Neural progenitor cell (in vitro differentiated cells): ENCODE measurements at regions not wholly inside any gene's neighbourhood (a gene's known extent, or its start where the extent isn't known, plus 50 kb on each side); places are given as distances from the start of the nearest gene placed in this dataset.

Source experiments
- DNase-seq: peaks from one replicate; pipeline ENCODE4 v3.0.0-alpha.2; 2016; ENCODE audit warnings: low spot score
- H2AFZ ChIP-seq: fragments of 200-600 bp; sonication (generic); replicated peaks from 2 replicates; pipeline ENCODE4 v1.6.1; 2016; ENCODE audit warnings: antibody characterized with exemption
- H3F3A ChIP-seq: fragments of 200-600 bp; sonication (generic); 2 replicates; pipeline ENCODE4 v1.6.1; 2016; ENCODE audit warnings: antibody characterized with exemption, low read depth
- H3K27ac ChIP-seq: fragments of 200-600 bp; sonication (generic); 2 replicates; pipeline ENCODE4 v1.5.1; 2016; ENCODE audit warnings: mild to moderate bottlenecking
- H3K27me3 ChIP-seq: fragments of 200-600 bp; sonication (generic); 2 replicates; pipeline ENCODE4 v1.6.1; 2016; ENCODE audit warnings: mild to moderate bottlenecking, moderate library complexity
- H3K36me3 ChIP-seq: fragments of 200-600 bp; sonication (generic); 2 replicates; pipeline ENCODE4 v1.5.1; 2016
- H3K4me1 ChIP-seq: fragments of 200-600 bp; sonication (generic); 2 replicates; pipeline ENCODE4 v1.6.1; 2016; ENCODE audit warnings: mixed run types
- H3K4me2 ChIP-seq: fragments of 200-600 bp; sonication (generic); 2 replicates; pipeline ENCODE4 v1.6.1; 2016
- H3K4me3 ChIP-seq: fragments of 200-600 bp; sonication (generic); 2 replicates; pipeline ENCODE4 v1.5.1; 2016
- H3K79me2 ChIP-seq: fragments of 200-600 bp; sonication (generic); 2 replicates; pipeline ENCODE4 v1.6.1; 2016; ENCODE audit warnings: low read depth
- H3K9ac ChIP-seq: fragments of 200-600 bp; sonication (generic); 2 replicates; pipeline ENCODE4 v1.6.1; 2016
- H3K9me3 ChIP-seq: fragments of 200-600 bp; sonication (generic); 2 replicates; pipeline ENCODE4 v1.5.1; 2016; ENCODE audit warnings: low read depth
- H4K20me1 ChIP-seq: fragments of 200-600 bp; sonication (generic); 2 replicates; pipeline ENCODE4 v1.6.1; 2016; ENCODE audit warnings: low read depth
- H3K27ac Mint-ChIP-seq: 3 replicates; pipeline ENCODE4 v1.8.0; 2021; ENCODE audit warnings: mixed read lengths
- H3K27me3 Mint-ChIP-seq: 2 replicates; pipeline ENCODE4 v1.8.0; 2022; ENCODE audit warnings: low read depth, mild to moderate bottlenecking, inconsistent platforms, moderate library complexity, mixed read lengths; ENCODE audit not compliant: insufficient read depth
- H3K36me3 Mint-ChIP-seq: 3 replicates; pipeline ENCODE4 v1.8.0; 2021; ENCODE audit warnings: mixed read lengths
- H3K4me1 Mint-ChIP-seq: 3 replicates; pipeline ENCODE4 v1.8.0; 2021; ENCODE audit warnings: mixed read lengths
- H3K4me3 Mint-ChIP-seq: 3 replicates; pipeline ENCODE4 v1.8.0; 2021; ENCODE audit warnings: mild to moderate bottlenecking, moderate library complexity, mixed read lengths
- H3K9me3 Mint-ChIP-seq: 3 replicates; pipeline ENCODE4 v1.8.0; 2020; ENCODE audit warnings: mixed read lengths
- EZH2 ChIP-seq: fragments of 200-600 bp; sonication (generic); IDR thresholded peaks from 2 replicates; pipeline ENCODE4 v1.6.1; 2017; ENCODE audit warnings: antibody characterized with exemption, mild to moderate bottlenecking, moderate library complexity
- EZH2phosphoT487 ChIP-seq: fragments of 200-600 bp; sonication (generic); IDR thresholded peaks from 2 replicates; pipeline ENCODE4 v1.6.1; 2017; ENCODE audit warnings: antibody characterized with exemption
- TF ChIP-seq, protein P1 (sequence below): fragments of 200-600 bp; sonication (generic); IDR thresholded peaks from 2 replicates; pipeline ENCODE4 v1.5.1; 2017; ENCODE audit warnings: antibody characterized with exemption, mild to moderate bottlenecking

DNA sequence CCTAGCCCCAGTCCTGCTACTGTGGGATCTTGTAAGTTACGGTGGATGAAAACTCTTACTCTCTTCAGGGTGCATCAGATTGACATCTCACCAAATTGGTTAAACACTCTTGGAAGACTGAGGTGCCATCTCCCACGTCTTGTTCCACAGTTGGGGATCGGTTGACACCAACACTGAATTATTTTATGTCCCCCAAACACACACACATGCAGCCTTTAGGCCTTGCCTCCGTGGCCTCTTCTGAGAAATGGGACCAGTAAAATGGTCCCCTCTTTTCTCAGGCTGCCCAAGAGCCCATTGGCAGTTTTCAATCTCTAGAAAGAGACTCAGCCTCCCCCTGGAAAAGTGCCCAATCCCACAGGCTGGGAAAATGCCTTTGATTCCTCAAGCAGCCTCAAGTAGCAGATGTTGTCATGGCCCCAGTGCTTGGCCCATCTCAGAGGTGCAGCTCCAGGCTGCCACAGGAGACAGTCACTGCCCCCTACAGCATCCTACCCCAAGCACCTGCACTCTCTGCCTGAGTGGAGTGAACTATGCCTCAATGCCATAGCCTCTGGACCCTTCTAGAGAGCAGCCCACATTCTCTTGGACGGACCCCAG is 163.9 kb downstream of the ANKRD60 start:
- H3K4me2 ChIP-seq = no peak overlapping the region
- H4K20me1 ChIP-seq = no peaks in the 10 kb centered on the region
- no peak overlapping the region for H2AFZ ChIP-seq
- H3K4me3 ChIP-seq = no peak overlapping the region
- H3K36me3 ChIP-seq = no peaks in the 10 kb centered on the region
- Mint-ChIP-seq H3K9me3 (peaks cover 3% of the 10 kb centered on the region), H3K27ac (no peak overlapping the region), H3K4me3 (no peak overlapping the region), H3K27me3 (peaks cover 4% of the 10 kb centered on the region), H3K4me1 (no peaks in the 10 kb centered on the region), H3K36me3 (no peaks in the 10 kb centered on the region)
- H3K4me1 ChIP-seq = no peaks in the 10 kb centered on the region
- no peak for DNase-seq
- TF ChIP-seq EZH2 = no peak
- TF ChIP-seq, protein P1, sequence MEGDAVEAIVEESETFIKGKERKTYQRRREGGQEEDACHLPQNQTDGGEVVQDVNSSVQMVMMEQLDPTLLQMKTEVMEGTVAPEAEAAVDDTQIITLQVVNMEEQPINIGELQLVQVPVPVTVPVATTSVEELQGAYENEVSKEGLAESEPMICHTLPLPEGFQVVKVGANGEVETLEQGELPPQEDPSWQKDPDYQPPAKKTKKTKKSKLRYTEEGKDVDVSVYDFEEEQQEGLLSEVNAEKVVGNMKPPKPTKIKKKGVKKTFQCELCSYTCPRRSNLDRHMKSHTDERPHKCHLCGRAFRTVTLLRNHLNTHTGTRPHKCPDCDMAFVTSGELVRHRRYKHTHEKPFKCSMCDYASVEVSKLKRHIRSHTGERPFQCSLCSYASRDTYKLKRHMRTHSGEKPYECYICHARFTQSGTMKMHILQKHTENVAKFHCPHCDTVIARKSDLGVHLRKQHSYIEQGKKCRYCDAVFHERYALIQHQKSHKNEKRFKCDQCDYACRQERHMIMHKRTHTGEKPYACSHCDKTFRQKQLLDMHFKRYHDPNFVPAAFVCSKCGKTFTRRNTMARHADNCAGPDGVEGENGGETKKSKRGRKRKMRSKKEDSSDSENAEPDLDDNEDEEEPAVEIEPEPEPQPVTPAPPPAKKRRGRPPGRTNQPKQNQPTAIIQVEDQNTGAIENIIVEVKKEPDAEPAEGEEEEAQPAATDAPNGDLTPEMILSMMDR = no peak
- TF ChIP-seq EZH2phosphoT487 = no peak
- no peaks in the 10 kb centered on the region for H3K9me3 ChIP-seq
- no peaks in the 10 kb centered on the region for H3F3A ChIP-seq
- no peak overlapping the region for H3K27ac ChIP-seq
- no peak overlapping the region for H3K9ac ChIP-seq
- no peaks in the 10 kb centered on the region for H3K79me2 ChIP-seq
- H3K27me3 ChIP-seq = no peaks in the 10 kb centered on the region

DNA sequence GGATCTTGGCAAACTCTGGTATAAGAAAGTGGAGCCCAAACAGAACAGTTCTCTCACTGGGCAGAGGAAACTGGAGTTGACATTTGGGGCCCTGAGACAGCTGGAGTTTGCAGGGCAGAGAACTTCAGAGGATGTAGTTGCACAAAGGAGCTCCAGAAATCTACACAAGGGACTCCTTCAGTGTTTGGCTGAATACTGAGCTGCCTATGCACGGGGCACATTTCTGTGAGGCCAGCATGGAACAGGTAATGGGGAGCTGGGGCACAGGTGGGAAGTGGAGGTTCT is 169.3 kb downstream of the ANKRD60 start:
- no peak overlapping the region for H3K27ac Mint-ChIP-seq
- no peaks in the 10 kb centered on the region for H3K36me3 ChIP-seq
- H3K9me3 ChIP-seq = no peaks in the 10 kb centered on the region
- TF ChIP-seq EZH2phosphoT487 (no peak), EZH2 (no peak)
- TF ChIP-seq, protein P1 = no peak
- no peak overlapping the region for H3K4me3 Mint-ChIP-seq
- peaks cover 6% of the 10 kb centered on the region for H3K27me3 Mint-ChIP-seq
- H3K27ac ChIP-seq = no peak overlapping the region
- DNase-seq = no peak
- no peaks in the 10 kb centered on the region for H4K20me1 ChIP-seq
- H3K79me2 ChIP-seq = no peaks in the 10 kb centered on the region
- no peaks in the 10 kb centered on the region for H3K36me3 Mint-ChIP-seq
- peaks cover 3% of the 10 kb centered on the region for H3K9me3 Mint-ChIP-seq
- H3K4me3 ChIP-seq = no peak overlapping the region
- H3F3A ChIP-seq = no peaks in the 10 kb centered on the region
- H3K4me2 ChIP-seq = no peak overlapping the region
- H3K27me3 ChIP-seq = no peaks in the 10 kb centered on the region
- H3K9ac ChIP-seq = no peak overlapping the region
- no peaks in the 10 kb centered on the region for H3K4me1 ChIP-seq
- peaks cover 14% of the 10 kb centered on the region for H3K4me1 Mint-ChIP-seq
- H2AFZ ChIP-seq = no peak overlapping the region

DNA sequence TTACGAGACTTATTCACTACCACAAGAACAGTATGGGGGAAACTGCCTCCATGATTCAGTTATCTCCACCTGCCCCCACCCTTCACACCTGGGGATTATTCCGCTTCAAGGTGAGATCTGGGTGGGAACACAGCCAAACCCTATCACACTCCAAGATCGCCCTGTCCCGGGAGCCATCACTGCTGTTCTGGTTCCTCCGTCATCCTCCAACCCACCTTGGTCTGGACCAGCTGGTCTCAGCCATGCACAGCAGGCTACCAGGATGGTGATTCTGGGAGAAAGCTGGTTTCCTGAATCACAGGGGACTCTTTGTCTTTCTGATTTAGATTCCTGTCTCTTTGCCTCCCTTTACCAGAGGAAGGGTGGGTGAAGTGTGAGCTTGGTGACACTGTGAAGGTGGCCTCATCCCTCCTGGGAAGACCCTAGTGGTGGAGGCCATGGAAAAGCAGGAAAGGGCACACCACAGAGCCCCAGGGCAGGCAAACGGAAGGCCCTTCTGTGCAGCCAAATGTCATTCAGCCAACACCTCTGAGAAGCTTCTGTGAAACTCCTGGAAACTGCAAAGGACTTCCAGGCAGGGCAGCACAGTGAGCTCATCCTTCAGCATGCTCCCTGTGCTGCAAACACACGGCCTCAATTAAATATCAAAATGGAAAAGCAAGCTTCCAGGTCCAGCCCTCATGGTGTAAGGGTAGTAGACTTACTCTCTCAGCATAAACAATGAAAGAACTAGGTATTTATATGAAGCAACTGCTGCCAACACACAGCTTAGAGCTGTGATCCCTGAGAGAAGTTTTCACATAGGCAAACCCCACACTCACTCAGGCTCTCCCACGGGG is 169.8 kb downstream of the ANKRD60 start:
- H3K4me3 Mint-ChIP-seq = no peak overlapping the region
- peaks cover 14% of the 10 kb centered on the region for H3K4me1 Mint-ChIP-seq
- no peaks in the 10 kb centered on the region for H3F3A ChIP-seq
- TF ChIP-seq EZH2 (no peak), EZH2phosphoT487 (no peak)
- TF ChIP-seq, protein P1 = no peak
- peaks cover 6% of the 10 kb centered on the region for H3K27me3 Mint-ChIP-seq
- no peak overlapping the region for H2AFZ ChIP-seq
- no peaks in the 10 kb centered on the region for H4K20me1 ChIP-seq
- H3K27ac Mint-ChIP-seq = no peak overlapping the region
- no peaks in the 10 kb centered on the region for H3K79me2 ChIP-seq
- no peak overlapping the region for H3K4me2 ChIP-seq
- no peaks in the 10 kb centered on the region for H3K9me3 ChIP-seq
- H3K4me3 ChIP-seq = no peak overlapping the region
- no peaks in the 10 kb centered on the region for H3K36me3 Mint-ChIP-seq
- peaks cover 3% of the 10 kb centered on the region for H3K9me3 Mint-ChIP-seq
- H3K9ac ChIP-seq = no peak overlapping the region
- no peak for DNase-seq
- no peak overlapping the region for H3K27ac ChIP-seq
- H3K27me3 ChIP-seq = no peaks in the 10 kb centered on the region
- H3K4me1 ChIP-seq = no peaks in the 10 kb centered on the region
- H3K36me3 ChIP-seq = no peaks in the 10 kb centered on the region
